ENCODE measurements at regions not wholly inside any gene's neighbourhood (a gene's known extent, or its start where the extent isn't known, plus 50 kb on each side); places are given as distances from the start of the nearest gene placed in this dataset.

DNA sequence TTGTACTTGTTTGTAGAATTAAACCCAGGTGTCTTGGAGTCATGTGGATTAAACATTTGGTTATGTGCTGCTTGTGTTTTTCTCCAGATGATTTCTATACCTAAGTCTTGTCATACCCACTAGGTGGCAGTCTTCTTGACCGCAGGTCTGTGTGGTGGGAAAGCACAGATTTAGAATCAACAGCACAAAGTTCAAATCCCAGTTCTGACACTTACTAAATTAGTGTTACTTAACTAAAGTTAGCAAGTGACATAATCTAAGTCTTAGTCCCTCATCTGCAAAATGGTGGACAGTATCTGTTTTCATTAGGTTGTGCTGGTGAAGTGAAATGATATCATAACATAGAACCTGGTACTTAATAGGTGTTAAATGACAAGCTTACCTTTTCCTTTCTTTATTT is 151.0 kb upstream of the ARHGAP5 start (continued):
- TF ChIP-seq, protein P1, sequence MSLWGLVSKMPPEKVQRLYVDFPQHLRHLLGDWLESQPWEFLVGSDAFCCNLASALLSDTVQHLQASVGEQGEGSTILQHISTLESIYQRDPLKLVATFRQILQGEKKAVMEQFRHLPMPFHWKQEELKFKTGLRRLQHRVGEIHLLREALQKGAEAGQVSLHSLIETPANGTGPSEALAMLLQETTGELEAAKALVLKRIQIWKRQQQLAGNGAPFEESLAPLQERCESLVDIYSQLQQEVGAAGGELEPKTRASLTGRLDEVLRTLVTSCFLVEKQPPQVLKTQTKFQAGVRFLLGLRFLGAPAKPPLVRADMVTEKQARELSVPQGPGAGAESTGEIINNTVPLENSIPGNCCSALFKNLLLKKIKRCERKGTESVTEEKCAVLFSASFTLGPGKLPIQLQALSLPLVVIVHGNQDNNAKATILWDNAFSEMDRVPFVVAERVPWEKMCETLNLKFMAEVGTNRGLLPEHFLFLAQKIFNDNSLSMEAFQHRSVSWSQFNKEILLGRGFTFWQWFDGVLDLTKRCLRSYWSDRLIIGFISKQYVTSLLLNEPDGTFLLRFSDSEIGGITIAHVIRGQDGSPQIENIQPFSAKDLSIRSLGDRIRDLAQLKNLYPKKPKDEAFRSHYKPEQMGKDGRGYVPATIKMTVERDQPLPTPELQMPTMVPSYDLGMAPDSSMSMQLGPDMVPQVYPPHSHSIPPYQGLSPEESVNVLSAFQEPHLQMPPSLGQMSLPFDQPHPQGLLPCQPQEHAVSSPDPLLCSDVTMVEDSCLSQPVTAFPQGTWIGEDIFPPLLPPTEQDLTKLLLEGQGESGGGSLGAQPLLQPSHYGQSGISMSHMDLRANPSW (CRISPR knock-in tag; IDR thresholded peaks at IDR 0.05), result no peak
- TF ChIP-seq KDM1A (IDR thresholded peaks at IDR 0.05) (peak; percentile 63 to 69), HDAC1 (IDR thresholded peaks at IDR 0.05) (0 out of 4 replicates have a peak, but pooled peaks of 1 of the 2 experiments have one; percentile 9), SRSF1 (IDR thresholded peaks at IDR 0.05; ENCODE audit: low read depth, low read length) (no peak), PHF21A (IDR thresholded peaks at IDR 0.05; ENCODE audit: borderline replicate concordance, low read depth) (peak; percentile 44; the same call in 1 of the 2 replicates), OTX1 (CRISPR knock-in tag; IDR thresholded peaks at IDR 0.05) (no peak), ESRRA (IDR thresholded peaks at IDR 0.05; ENCODE audit: borderline replicate concordance, low read depth) (peak; percentile 17; the same call in 1 of the 2 replicates), RAD21 (CRISPR knock-in tag; conservative IDR thresholded peaks at IDR 0.05 in 1 of 2, IDR thresholded peaks at IDR 0.05 in 1 of 2) (peak; percentile 50 to 60), TCF3 (CRISPR knock-in tag; IDR thresholded peaks at IDR 0.05) (no peak), ZBTB17 (CRISPR knock-in tag; IDR thresholded peaks at IDR 0.05) (no peak), SMC3 (conservative IDR thresholded peaks at IDR 0.05; ENCODE audit: insufficient read depth, low read depth, low read length) (peak; percentile 22; the same call in 1 of the 2 replicates), ZNF431 (CRISPR knock-in tag; IDR thresholded peaks at IDR 0.05) (no peak), CEBPG (CRISPR knock-in tag; IDR thresholded peaks at IDR 0.05) (no peak), CEBPG (tag; conservative IDR thresholded peaks at IDR 0.05 in 1 of 2, IDR thresholded peaks at IDR 0.05 in 1 of 2) (no peak), RCOR1 (IDR thresholded peaks at IDR 0.05; ENCODE audit: borderline replicate concordance in 1 of 2, low read depth in 2 of 2, low read length in 2 of 2) (0 out of 4 replicates have a peak, but pooled peaks of 1 of the 2 experiments have one; percentile 21)
- TF ChIP-seq, protein P2, sequence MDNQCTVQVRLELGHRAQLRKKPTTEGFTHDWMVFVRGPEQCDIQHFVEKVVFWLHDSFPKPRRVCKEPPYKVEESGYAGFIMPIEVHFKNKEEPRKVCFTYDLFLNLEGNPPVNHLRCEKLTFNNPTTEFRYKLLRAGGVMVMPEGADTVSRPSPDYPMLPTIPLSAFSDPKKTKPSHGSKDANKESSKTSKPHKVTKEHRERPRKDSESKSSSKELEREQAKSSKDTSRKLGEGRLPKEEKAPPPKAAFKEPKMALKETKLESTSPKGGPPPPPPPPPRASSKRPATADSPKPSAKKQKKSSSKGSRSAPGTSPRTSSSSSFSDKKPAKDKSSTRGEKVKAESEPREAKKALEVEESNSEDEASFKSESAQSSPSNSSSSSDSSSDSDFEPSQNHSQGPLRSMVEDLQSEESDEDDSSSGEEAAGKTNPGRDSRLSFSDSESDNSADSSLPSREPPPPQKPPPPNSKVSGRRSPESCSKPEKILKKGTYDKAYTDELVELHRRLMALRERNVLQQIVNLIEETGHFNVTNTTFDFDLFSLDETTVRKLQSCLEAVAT (IDR thresholded peaks at IDR 0.05), result 0 out of 4 replicates have a peak, but pooled peaks of 1 of the 2 experiments have one; percentile 53
- TF ChIP-seq, protein P3, sequence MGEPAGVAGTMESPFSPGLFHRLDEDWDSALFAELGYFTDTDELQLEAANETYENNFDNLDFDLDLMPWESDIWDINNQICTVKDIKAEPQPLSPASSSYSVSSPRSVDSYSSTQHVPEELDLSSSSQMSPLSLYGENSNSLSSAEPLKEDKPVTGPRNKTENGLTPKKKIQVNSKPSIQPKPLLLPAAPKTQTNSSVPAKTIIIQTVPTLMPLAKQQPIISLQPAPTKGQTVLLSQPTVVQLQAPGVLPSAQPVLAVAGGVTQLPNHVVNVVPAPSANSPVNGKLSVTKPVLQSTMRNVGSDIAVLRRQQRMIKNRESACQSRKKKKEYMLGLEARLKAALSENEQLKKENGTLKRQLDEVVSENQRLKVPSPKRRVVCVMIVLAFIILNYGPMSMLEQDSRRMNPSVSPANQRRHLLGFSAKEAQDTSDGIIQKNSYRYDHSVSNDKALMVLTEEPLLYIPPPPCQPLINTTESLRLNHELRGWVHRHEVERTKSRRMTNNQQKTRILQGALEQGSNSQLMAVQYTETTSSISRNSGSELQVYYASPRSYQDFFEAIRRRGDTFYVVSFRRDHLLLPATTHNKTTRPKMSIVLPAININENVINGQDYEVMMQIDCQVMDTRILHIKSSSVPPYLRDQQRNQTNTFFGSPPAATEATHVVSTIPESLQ (CRISPR knock-in tag; IDR thresholded peaks at IDR 0.05), result no peak
- TF ChIP-seq, protein P4, sequence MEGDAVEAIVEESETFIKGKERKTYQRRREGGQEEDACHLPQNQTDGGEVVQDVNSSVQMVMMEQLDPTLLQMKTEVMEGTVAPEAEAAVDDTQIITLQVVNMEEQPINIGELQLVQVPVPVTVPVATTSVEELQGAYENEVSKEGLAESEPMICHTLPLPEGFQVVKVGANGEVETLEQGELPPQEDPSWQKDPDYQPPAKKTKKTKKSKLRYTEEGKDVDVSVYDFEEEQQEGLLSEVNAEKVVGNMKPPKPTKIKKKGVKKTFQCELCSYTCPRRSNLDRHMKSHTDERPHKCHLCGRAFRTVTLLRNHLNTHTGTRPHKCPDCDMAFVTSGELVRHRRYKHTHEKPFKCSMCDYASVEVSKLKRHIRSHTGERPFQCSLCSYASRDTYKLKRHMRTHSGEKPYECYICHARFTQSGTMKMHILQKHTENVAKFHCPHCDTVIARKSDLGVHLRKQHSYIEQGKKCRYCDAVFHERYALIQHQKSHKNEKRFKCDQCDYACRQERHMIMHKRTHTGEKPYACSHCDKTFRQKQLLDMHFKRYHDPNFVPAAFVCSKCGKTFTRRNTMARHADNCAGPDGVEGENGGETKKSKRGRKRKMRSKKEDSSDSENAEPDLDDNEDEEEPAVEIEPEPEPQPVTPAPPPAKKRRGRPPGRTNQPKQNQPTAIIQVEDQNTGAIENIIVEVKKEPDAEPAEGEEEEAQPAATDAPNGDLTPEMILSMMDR (IDR thresholded peaks at IDR 0.05 in 2 of 3, conservative IDR thresholded peaks at IDR 0.05 in 1 of 3; ENCODE audit: insufficient read depth in 2 of 3, low read depth in 1 of 3, low read length in 3 of 3), result peak; percentile 47 to 60 (median 54)
